Right ventricle myocardium inferior (tissue), 1 donor: ENCODE measurements at regions not wholly inside any gene's neighbourhood (a gene's known extent, or its start where the extent isn't known, plus 50 kb on each side); places are given as distances from the start of the nearest gene placed in this dataset.
"Not testable (repeated sequence)": the region's sequence is repeated elsewhere in the genome, so short reads cannot be mapped to it uniquely, and the experiment has no call there.

Experiments used
- ATAC-seq: fragments of 200-7000 bp; cut with Tn5 transposase; one replicate; pipeline ENCODE4 v1.9.1; 2020; ENCODE audit warnings: mild to moderate bottlenecking, moderate library complexity
- DNase-seq: peaks from one replicate; pipeline ENCODE4 v3.0.0; 2021; ENCODE audit errors: missing footprints
- intact Hi-C: fragments of 100-400 bp; cut with DNase I; formaldehyde crosslinking; loops from one replicate; pipeline ENCODE4 v1.11.0; 2022
- donor health status: DM: no; HTN: yes; CAD: no; lungs with severe emphysema.

DNA sequence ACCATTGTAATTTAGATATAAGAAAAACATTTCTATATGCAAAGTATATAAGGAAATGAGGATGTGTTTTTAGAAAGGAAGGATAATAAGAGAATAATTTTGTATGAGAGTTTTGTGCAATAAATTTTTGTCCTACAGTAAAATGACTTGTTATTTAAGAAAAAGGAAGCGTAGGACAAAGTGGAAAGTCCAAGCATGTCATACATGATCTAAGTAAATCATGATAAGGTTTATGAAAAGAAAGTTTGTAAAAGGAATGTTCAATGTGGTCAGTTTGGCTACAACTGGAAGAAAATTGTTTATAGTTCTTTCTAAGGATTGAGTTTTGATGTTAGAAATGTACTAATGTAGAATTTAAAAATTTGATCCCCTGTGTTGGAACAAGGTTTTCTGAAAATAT is 222.3 kb downstream of the KATNAL1 start:
- no peak for ATAC-seq
- no peak for DNase-seq
- intact Hi-C loops: no loop called here

GRCh38 chr13:30082391-30082790 is 225.0 kb downstream of the KATNAL1 start:
- intact Hi-C loops: no loop called here
- DNase-seq (no peak), ATAC-seq (no peak)

GRCh38 chr13:30081331-30081730 is 226.0 kb downstream of the KATNAL1 start:
- intact Hi-C loops: no loop called here
- DNase-seq: no peak
- ATAC-seq: no peak

DNA sequence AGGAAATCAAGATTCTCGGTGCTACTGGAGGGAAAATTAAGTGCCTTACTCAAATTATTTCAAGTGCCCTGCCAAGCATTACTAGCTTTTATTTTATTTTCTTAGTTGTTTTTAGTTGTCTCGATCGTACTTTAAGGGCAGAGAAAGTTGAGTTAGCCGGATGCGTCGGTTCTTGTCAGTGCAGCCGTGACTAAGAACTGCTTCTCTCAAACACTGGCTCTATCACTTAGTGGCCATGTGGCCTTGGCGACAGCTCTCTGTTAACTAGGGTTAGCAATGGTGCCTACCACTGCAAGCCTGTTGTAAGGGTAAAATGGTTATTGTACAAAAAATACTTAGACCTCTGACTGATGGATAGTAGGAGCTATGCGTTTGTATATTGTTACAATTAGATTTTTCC is 227.8 kb downstream of the KATNAL1 start:
- DNase-seq (no peak), ATAC-seq (no peak)
- intact Hi-C loops: no loop called here

DNA sequence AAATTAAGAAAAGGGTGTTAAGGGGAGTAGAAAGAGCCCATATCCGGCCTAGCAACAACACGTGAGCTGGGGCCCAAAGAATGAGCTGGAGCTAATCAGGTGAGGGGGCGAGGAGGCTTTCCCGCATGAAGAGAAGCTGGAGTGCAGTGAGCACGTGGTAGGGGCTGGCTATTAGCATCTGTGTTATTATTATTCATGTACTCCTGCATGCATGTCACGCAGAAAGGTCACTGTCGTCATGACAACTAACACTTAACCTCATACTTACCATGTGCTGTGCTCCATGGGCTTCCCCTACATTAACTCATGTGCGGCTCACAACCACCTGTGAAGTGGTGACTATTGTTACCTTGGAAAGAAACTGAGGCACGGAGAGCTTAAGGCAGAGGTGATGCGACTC is 227.6 kb upstream of the UBL3 start:
- ATAC-seq: no peak
- intact Hi-C loops: no loop called here
- no peak for DNase-seq

- ATAC-seq: no peak
- intact Hi-C loops: no loop called here
Observed at GRCh38 chr13:30077240-30077735, 226.9 kb upstream of the UBL3 start.

GRCh38 chr13:30074955-30075614 is 224.7 kb upstream of the UBL3 start:
- DNase-seq: no peak
- intact Hi-C loops: no loop called here

More at GRCh38 chr13:30077240-30077735, 226.9 kb upstream of the UBL3 start:
- no peak for DNase-seq

DNA sequence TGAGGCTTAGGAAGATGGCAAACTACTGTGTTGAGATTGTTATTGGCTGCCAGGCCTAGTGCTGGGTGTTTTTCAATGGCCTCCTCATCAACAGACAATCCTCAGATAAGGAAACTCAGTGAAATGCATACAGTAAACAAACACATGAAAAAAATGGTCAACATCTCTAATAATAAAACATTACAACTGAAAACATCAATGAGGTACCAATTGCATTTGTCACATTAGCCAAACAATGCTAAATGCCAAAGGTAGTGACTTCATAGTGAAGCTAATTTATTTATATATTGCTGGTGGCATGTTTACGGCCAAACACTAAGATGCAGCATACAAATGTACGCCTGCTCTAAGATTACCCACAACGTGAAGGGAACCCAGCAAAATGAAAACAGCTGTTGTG is 224.0 kb upstream of the UBL3 start:
- intact Hi-C loops: no loop called here
- no peak for ATAC-seq

More at GRCh38 chr13:30074955-30075614, 224.7 kb upstream of the UBL3 start:
- ATAC-seq: no peak

DNA sequence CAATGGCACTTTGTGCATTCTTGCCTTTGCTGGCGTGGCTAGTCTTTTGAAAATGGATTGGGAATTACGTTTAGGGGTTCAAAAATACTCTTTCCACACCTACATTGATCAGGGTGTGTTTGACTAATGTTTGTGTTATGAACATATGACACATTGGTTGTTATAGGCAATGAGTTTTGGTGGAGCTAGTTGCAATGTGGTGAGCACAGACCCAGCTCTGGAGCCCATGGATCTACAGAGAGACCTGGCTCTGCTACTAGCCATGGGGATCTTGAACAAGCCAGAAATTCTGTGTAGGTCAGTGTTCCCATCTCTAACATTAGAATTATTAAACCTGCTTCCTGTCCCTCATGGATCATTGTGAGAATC is 222.4 kb upstream of the UBL3 start:
- no peak for ATAC-seq
- intact Hi-C loops: no loop called here
- no peak for DNase-seq

More for the DNA sequence above, 224.0 kb upstream of the UBL3 start:
- DNase-seq: no peak

- DNase-seq: no peak
- intact Hi-C loops: no loop called here
- ATAC-seq: no peak
Observed at GRCh38 chr13:30071969-30072817, 221.8 kb upstream of the UBL3 start.

GRCh38 chr13:30065181-30065580 is 214.8 kb upstream of the UBL3 start:
- intact Hi-C loops: no loop called here
- ATAC-seq: no peak
- DNase-seq: no peak

DNA sequence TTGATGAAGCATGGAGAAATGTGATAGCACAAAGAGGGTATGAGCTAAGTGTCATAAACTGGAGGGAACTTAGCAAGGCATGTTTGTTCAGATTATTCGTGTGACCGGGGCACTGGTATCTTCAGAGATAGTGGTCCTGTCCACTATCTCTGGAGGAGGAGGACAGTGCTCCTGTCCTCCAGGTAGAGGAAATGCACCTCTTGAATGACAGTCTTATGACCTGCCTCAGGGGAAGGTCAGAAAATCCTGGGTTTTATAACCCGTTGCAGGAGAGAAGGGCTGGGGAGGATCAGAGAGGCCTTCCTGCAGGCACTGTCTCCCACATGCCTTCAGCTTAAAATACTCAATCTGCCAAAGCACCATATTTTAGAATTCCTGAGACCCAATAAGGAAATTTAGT is 213.5 kb upstream of the UBL3 start:
- DNase-seq: no peak
- ATAC-seq: no peak
- intact Hi-C loops: no loop called here

GRCh38 chr13:30061217-30061616 is 210.8 kb upstream of the UBL3 start:
- intact Hi-C loops: no loop called here
- no peak for ATAC-seq
- DNase-seq: no peak

- DNase-seq (no peak), ATAC-seq (no peak)
- intact Hi-C loops: no loop called here
Observed at GRCh38 chr13:30058429-30058828, 208.0 kb upstream of the UBL3 start.

- ATAC-seq, intact Hi-C loops, DNase-seq: not testable (repeated sequence)
Observed at GRCh38 chr13:30054546-30054945, 204.1 kb upstream of the UBL3 start.

DNA sequence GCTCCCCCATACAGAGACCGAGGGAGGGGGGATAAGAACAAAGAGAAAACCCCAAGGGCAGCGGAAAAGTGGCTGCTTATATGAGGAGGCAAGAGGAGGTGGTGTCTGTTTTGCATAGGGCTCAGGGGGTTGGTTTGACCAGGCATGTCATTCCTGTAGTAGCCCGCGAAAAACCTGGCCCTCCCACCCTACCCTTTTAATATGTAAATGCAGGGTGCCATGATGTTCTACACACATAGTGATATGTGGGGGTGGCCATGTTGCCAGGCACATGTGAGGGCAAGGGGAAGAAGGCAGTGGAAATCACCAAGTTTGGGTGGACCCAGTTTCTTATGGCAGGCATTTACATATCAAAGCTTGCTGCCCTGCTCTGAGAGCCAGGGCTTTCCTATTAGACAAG is 203.5 kb upstream of the UBL3 start:
- no peak for DNase-seq
- no peak for ATAC-seq
- intact Hi-C loops: no loop called here

- intact Hi-C loops: no loop called here
- DNase-seq (no peak), ATAC-seq (no peak)
Observed at GRCh38 chr13:30052120-30052519, 201.7 kb upstream of the UBL3 start.

GRCh38 chr13:30051531-30052060 is 201.2 kb upstream of the UBL3 start:
- no peak for ATAC-seq
- intact Hi-C loops: no loop called here
- DNase-seq: no peak

GRCh38 chr13:30049692-30050091 is 199.3 kb upstream of the UBL3 start:
- ATAC-seq (peak; percentile 62), DNase-seq (no peak)
- intact Hi-C loops: no loop called here
